ENCODE measurements at regions not wholly inside any gene's neighbourhood (a gene's known extent, or its start where the extent isn't known, plus 50 kb on each side); places are given as distances from the start of the nearest gene placed in this dataset.

- TF ChIP-seq, protein P1, sequence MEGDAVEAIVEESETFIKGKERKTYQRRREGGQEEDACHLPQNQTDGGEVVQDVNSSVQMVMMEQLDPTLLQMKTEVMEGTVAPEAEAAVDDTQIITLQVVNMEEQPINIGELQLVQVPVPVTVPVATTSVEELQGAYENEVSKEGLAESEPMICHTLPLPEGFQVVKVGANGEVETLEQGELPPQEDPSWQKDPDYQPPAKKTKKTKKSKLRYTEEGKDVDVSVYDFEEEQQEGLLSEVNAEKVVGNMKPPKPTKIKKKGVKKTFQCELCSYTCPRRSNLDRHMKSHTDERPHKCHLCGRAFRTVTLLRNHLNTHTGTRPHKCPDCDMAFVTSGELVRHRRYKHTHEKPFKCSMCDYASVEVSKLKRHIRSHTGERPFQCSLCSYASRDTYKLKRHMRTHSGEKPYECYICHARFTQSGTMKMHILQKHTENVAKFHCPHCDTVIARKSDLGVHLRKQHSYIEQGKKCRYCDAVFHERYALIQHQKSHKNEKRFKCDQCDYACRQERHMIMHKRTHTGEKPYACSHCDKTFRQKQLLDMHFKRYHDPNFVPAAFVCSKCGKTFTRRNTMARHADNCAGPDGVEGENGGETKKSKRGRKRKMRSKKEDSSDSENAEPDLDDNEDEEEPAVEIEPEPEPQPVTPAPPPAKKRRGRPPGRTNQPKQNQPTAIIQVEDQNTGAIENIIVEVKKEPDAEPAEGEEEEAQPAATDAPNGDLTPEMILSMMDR (IDR thresholded peaks at IDR 0.05), result no peak
- no peak for TF ChIP-seq POLR2A (IDR thresholded peaks at IDR 0.05)
- TF ChIP-seq POLR2AphosphoS5 (IDR thresholded peaks at IDR 0.05), result no peak
- no peak for TF ChIP-seq EP300 (IDR thresholded peaks at IDR 0.05)
Measured at GRCh38 chr7:69334701-69335100, 263.6 kb upstream of the AUTS2 start.
